T-helper 2 cell treated with Interferon-gamma antibody and Interleukin-4, amounts not matched to agents 100 ng/mL and 5 ng/mL, for 36 hours (primary cell): ENCODE measurements at regions not wholly inside any gene's neighbourhood (a gene's known extent, or its start where the extent isn't known, plus 50 kb on each side); places are given as distances from the start of the nearest gene placed in this dataset.

Experiments used
- intact Hi-C: fragments of 100-400 bp; cut with micrococcal nuclease; formaldehyde crosslinking; loops from one replicate; pipeline ENCODE4 v1.15.1; 2023

GRCh38 chr11:13062115-13062514 lies 53.0 kb downstream of the RASSF10 start:
- intact Hi-C loops, result no loop called here

- intact Hi-C loops, result no loop called here
These were observed 55.5 kb downstream of the RASSF10 start for GRCh38 chr11:13064593-13064992.

- intact Hi-C loops, result no loop called here
These were observed 56.2 kb downstream of the RASSF10 start for GRCh38 chr11:13065200-13065787.

GRCh38 chr11:13068211-13068610 lies 59.1 kb downstream of the RASSF10 start:
- intact Hi-C loops, result no loop called here

- intact Hi-C loops, result no loop called here
These were observed 64.2 kb downstream of the RASSF10 start for GRCh38 chr11:13073119-13073981.

- intact Hi-C loops, result no loop called here
These were observed 65.8 kb downstream of the RASSF10 start for GRCh38 chr11:13074714-13075464.

GRCh38 chr11:13076961-13077360 lies 67.8 kb downstream of the RASSF10 start:
- intact Hi-C loops, result no loop called here

GRCh38 chr11:13080861-13081260 lies 71.7 kb downstream of the RASSF10 start:
- intact Hi-C loops, result no loop called here

GRCh38 chr11:13082588-13082987 lies 73.5 kb downstream of the RASSF10 start:
- intact Hi-C loops, result no loop called here

GRCh38 chr11:13090228-13090708 lies 81.2 kb downstream of the RASSF10 start:
- intact Hi-C loops, result no loop called here

- intact Hi-C loops, result no loop called here
These were observed 82.3 kb downstream of the RASSF10 start for GRCh38 chr11:13091373-13091772.

- intact Hi-C loops, result no loop called here
These were observed 82.7 kb downstream of the RASSF10 start for GRCh38 chr11:13091804-13092203.

GRCh38 chr11:13094930-13095687 lies 86.0 kb downstream of the RASSF10 start:
- intact Hi-C loops, result no loop called here

- intact Hi-C loops, result no loop called here
These were observed 88.9 kb downstream of the RASSF10 start for GRCh38 chr11:13098063-13098462.

- intact Hi-C loops, result no loop called here
These were observed 89.6 kb downstream of the RASSF10 start for GRCh38 chr11:13098616-13099289.

GRCh38 chr11:13101644-13102512 lies 92.8 kb downstream of the RASSF10 start:
- intact Hi-C loops, result no loop called here

- intact Hi-C loops, result no loop called here
These were observed 93.4 kb downstream of the RASSF10 start for GRCh38 chr11:13102513-13102840.

- intact Hi-C loops, result no loop called here
These were observed 93.9 kb downstream of the RASSF10 start for GRCh38 chr11:13102865-13103539.

GRCh38 chr11:13103962-13104554 lies 94.9 kb downstream of the RASSF10 start:
- intact Hi-C loops, result no loop called here
